ENCODE measurements at regions not wholly inside any gene's neighbourhood (a gene's known extent, or its start where the extent isn't known, plus 50 kb on each side); places are given as distances from the start of the nearest gene placed in this dataset.

DNA sequence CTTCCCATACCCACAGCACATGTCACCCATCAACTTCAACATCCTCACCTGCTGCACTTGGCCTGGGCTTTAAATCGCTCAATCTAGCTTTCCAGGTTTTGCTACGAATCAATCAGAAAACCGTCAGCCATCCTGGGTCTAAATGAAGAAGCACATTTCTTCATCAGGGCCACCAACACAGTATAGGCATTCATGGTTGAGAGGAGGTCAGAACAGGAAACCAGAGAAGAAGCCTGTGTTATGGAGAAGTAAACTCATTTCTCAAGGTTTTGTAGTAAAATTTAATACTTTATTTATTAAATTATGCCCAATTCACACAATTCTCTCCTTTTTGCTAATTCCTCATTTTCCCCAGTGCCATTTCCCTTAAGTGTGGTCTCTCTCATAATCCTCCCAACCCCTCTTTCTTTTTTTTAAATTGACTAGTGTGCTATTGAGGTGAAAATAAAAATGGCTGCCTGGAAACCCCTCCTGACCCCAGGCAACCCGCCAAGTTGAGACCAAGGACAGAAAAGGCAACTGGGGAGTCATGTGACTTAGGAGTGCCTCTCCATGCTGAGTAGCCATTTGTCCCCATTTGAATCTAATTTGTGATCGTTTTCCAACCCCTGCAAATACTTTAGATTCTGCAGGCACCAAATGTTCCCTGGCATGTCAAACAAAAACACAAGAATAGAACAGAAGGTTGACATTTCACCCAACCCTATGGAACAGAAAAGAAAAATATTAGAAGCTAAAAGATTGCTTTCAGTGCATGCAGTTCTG lies 181.1 kb upstream of the NAMPT start:
- Histone ChIP-seq H3K4me1 (ENCODE audit: insufficient read depth) (no peaks in the 10 kb centered on the region), H3K36me3 (no peaks in the 10 kb centered on the region), H3K27me3 (no peaks in the 10 kb centered on the region), H3K4me3 (no peak overlapping the region), H3K27ac (no peak overlapping the region), H3K9me3 (no peaks in the 10 kb centered on the region)
- no peak for TF ChIP-seq CTCF (IDR thresholded peaks at IDR 0.05)
- no peak for TF ChIP-seq POLR2A (IDR thresholded peaks at IDR 0.05)
- TF ChIP-seq EP300 (IDR thresholded peaks at IDR 0.05) = no peak
- intact Hi-C loops (cut with DNase I) = loop anchor here in 1 of 4 donors (2.0 to 10.0 kb wide), 2 partner anchors 181 to 289 kb away; partner anchors contain the start of gene NAMPT
- peak in 2 of 5 donors; percentile 49 to 81 for DNase-seq
- WGBS, 3 donors = 71 to 77% (median 76%) methylated on average over 5 of the region's 5 CpGs

- Histone ChIP-seq H3K27ac (no peak overlapping the region), H3K4me3 (no peak overlapping the region), H3K4me1 (ENCODE audit: insufficient read depth) (no peaks in the 10 kb centered on the region), H3K36me3 (no peaks in the 10 kb centered on the region), H3K9me3 (no peaks in the 10 kb centered on the region), H3K27me3 (no peaks in the 10 kb centered on the region)
- WGBS, 3 donors = 70 to 98% (median 91%) methylated on average over 2 of the region's 2 CpGs
- no peak for DNase-seq
- TF ChIP-seq POLR2A (IDR thresholded peaks at IDR 0.05) = no peak
- TF ChIP-seq CTCF (IDR thresholded peaks at IDR 0.05) = no peak
- TF ChIP-seq EP300 (IDR thresholded peaks at IDR 0.05) = no peak
- intact Hi-C loops (cut with DNase I) = loop anchor here in 2 of 4 donors (2.0 to 10.0 kb wide), 3 partner anchors 180 to 288 kb away; partner anchors contain the start of gene NAMPT (in 1 of the 2)
These were observed 179.9 kb upstream of the NAMPT start for GRCh38 chr7:106464651-106465050.

GRCh38 chr7:106463851-106464611 lies 179.2 kb upstream of the NAMPT start:
- Histone ChIP-seq H3K4me3 (no peak overlapping the region), H3K27me3 (no peaks in the 10 kb centered on the region), H3K36me3 (no peaks in the 10 kb centered on the region), H3K27ac (no peak overlapping the region), H3K9me3 (no peaks in the 10 kb centered on the region), H3K4me1 (ENCODE audit: insufficient read depth) (no peaks in the 10 kb centered on the region)
- DNase-seq = no peak
- 73 to 77% (median 73%) methylated on average over 2 of the region's 2 CpGs for WGBS, 3 donors
- TF ChIP-seq POLR2A (IDR thresholded peaks at IDR 0.05) (no peak), EP300 (IDR thresholded peaks at IDR 0.05) (no peak), CTCF (IDR thresholded peaks at IDR 0.05) (no peak)
- intact Hi-C loops (cut with DNase I) = loop anchor here (2.0 to 10.0 kb wide), 3 partner anchors 179 to 287 kb away; partner anchors contain the start of gene NAMPT (in 1 of the 4)

- no peak for TF ChIP-seq CTCF (IDR thresholded peaks at IDR 0.05)
- TF ChIP-seq POLR2A (IDR thresholded peaks at IDR 0.05) = no peak
- TF ChIP-seq EP300 (IDR thresholded peaks at IDR 0.05) = no peak
- Histone ChIP-seq H3K27ac (no peak overlapping the region), H3K36me3 (no peaks in the 10 kb centered on the region), H3K9me3 (no peaks in the 10 kb centered on the region), H3K4me3 (no peak overlapping the region), H3K4me1 (ENCODE audit: insufficient read depth) (no peaks in the 10 kb centered on the region), H3K27me3 (no peaks in the 10 kb centered on the region)
- intact Hi-C loops (cut with DNase I) = loop anchor here (2.0 to 10.0 kb wide), 3 partner anchors 178 to 286 kb away; partner anchors contain the start of gene NAMPT (in 1 of the 4)
- DNase-seq = no peak
- WGBS, 3 donors = 50 to 86% (median 83%) methylated on average over 3 of the region's 3 CpGs
These were observed 178.2 kb upstream of the NAMPT start for GRCh38 chr7:106462914-106463482.
